Glomerular endothelial cell (primary cell): ENCODE measurements at regions not wholly inside any gene's neighbourhood (a gene's known extent, or its start where the extent isn't known, plus 50 kb on each side); places are given as distances from the start of the nearest gene placed in this dataset.
A peak's percentile ranks its signal among the peaks of the same experiment; 100 is the strongest.
"Not testable (repeated sequence)": the region's sequence is repeated elsewhere in the genome, so short reads cannot be mapped to it uniquely, and the experiment has no call there.

Experiments used
- DNase-seq: peaks from one replicate; pipeline ENCODE4 v3.0.0-alpha.2; 2011; ENCODE audit warnings: low read depth, low spot score; ENCODE audit errors: extremely low read depth

- DNase-seq, result not testable (repeated sequence)
These were observed 191.9 kb upstream of the POU5F2 start for GRCh38 chr5:93933269-93933668.

- DNase-seq, result no peak
These were observed 188.7 kb upstream of the POU5F2 start for GRCh38 chr5:93930098-93930497.

GRCh38 chr5:93929131-93929530 is 187.7 kb upstream of the POU5F2 start:
- DNase-seq, result no peak

GRCh38 chr5:93926831-93927620 is 185.6 kb upstream of the POU5F2 start:
- no peak for DNase-seq

DNA sequence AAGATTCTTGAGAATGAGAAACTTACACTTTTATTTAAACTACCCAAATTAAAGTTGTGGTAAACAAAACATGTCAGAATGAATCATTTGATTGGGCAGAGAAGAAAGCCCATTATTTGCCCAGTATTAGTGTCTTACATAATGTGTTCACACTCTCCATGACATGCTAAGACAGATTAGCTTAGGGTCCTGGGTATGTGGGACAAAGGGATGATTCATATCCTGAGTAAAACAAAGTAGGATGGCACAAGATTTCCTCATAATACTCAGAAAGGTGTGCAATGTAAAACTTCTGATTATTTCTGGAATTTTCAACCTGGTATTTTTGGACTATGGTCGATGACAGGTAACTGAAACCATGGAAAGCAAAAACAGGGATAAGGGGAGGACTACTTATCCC is 183.9 kb upstream of the POU5F2 start:
- no peak for DNase-seq

DNA sequence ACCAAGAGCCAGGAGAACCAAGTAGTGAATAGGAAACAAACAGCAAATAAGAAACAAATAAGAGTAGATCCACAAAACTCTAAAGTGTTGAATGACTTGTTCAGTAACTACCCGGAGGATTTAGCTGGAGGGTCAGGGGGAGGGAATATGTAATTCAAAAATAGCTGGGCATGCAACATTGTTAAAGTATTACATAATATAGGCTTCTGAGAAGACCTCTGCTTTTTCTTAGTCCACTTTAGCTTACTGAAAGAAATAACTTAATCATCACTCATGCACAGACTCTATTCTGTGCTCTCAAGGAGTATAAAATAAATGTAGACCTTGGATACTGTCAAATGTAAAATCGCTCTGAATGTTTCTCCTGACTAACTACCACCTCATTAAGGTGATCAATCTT is 183.2 kb upstream of the POU5F2 start:
- no peak for DNase-seq

DNA sequence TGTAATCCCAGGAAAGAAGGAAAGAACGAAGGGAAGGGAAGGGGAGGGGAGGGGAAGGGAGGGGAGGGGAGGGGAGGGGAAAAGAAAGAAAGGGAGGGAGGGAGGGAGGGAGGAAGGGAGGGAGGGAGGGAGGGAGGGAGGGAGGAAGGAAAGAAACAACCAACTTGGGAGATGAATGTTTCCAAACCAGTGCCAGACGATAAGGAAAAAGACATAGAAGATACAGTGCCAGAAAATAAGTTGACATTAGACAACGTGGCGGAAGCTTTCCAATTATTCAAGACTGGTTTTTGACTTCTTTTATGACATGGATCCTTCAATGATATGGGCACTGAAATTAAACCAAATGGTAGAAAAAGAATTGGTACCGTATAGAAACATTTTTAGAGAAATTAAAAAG is 181.2 kb upstream of the POU5F2 start:
- no peak for DNase-seq

DNA sequence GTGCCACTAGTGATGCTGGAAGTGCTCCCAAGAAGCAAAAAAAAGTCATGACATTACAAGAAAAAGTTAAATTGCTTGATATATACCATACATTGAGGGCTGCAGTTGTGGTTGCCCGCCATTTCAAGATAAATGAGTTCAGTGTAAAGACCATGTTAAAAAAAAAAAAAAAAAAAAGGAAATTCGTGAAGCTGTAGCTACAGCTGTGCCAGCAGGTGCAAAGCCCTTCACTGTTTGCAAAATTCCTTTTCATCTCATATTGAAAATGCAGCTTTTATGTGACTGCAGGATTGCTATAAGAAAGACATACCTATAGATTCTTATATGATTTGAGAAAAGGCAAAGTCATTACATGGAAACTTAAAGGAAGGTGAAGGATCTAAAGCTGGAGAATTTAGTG is 179.6 kb upstream of the POU5F2 start:
- no peak for DNase-seq

- DNase-seq, result no peak
These were observed 175.5 kb upstream of the POU5F2 start for GRCh38 chr5:93916872-93917271.

DNA sequence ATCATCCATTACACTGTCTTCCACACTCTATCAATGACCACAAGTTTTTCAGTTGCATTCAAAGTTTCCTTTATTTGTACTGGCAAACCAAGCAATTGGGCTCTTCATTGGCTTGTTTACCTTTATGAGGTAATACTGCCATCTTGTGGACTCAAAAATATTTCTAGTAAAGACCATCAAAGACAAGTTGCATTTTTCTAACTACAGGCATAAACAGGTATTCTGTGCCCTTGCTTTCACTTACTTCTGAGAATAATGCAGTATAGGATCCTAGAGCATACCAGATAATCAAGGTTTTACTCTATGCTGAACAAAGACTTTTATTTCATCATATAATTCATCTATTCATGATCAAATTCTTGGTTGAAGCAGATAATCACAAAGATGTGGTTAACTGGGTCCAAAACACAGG is 173.7 kb upstream of the POU5F2 start:
- peak; percentile 31 for DNase-seq

DNA sequence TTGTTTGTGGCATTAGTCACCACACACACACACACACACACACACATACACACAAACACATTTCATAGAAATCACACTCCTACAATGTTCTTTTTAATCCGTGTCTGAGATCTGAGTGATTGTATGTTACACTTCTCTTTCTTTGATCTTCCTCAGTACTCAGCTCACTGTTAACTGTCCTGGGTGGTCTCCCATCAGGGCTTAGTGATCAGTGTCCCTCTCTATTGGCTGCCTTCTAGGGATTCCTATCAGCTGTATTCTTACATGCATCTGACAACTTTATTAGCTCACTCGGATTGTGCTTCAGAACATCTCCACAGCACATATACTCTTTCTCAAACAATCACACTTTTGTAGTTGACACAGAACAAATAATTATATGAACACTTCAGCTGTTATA is 170.2 kb upstream of the POU5F2 start:
- no peak for DNase-seq

DNA sequence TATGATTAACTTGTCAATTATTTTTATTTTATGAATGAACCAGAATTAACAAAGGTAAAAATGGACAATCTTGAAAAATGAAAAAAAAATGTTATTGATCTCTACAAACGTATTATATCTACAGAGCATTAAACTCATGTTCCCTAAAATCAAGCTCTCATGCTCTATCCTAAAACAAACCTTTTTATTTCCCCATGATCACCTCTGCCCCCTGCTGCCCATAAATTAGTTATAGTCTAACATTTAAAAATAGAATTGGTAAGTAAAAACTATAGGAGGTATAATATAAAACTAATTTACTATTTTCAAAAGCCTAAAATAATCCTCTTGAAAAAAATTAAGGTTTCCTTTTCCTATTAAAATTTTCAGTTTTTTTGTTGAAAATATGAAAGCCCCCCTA is 168.0 kb upstream of the POU5F2 start:
- no peak for DNase-seq

DNA sequence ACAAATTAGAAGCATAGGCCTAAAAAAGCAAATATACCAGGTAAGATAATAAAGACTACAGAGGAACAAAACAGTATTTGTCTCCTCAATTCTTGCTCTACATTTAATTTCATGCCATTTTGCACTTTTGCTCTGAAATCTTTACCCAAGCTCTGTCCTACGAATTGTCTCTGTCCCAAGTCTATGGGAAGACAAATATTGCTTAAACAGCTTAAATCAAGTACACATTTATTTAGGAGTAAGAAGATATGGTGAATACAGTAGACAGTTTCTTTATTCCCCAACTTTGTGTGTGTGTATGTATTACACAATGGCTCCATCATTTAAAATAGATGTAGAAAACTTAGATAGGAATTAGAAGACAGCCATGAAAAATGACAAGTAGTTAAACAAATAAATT is 163.5 kb upstream of the POU5F2 start:
- no peak for DNase-seq

DNA sequence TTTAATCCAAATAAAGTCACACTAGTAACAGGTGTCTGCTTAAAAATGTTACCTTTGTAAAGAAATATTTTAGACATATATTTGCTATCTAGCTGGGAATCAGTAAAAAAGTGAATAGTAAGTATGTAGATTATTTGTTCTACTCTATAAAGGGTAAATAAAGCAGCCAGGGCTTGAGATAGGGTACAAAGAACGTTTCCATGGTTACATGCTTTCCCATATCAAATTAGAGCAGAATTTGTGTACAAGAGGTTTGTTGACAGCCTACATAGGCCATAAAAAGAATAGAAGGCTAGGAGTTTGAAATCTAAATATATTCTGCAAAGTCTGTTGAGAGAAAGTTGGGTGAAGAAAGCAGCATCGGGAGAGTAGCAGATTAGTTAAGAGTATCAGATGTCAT is 160.9 kb upstream of the POU5F2 start:
- DNase-seq, result no peak

DNA sequence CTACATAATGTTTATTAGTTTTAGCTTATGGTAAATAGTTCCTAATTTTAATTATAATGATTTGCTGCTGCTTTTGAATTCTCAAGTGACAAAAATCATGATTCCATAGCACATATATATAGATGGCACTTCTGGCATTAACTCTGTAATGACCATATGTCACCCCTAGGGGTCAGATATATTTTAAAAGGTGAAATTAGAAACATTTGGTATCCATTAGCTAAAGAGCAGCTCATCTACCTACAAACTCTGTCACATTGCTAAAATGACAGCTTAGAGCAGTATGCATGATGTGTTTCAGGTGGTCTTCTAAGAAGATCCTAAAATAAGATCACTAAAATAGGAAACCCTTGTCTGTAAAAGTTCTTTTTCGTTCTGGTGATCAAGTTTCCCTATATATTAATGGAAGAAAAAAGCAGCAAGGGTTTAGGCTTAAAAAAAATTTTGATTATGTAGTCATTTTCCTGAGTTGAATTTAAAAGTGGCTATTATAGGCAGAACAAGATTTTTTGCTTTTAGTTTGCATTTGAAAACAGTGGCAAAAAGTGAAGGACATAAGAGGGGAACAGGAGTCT is 157.7 kb upstream of the POU5F2 start:
- no peak for DNase-seq

DNA sequence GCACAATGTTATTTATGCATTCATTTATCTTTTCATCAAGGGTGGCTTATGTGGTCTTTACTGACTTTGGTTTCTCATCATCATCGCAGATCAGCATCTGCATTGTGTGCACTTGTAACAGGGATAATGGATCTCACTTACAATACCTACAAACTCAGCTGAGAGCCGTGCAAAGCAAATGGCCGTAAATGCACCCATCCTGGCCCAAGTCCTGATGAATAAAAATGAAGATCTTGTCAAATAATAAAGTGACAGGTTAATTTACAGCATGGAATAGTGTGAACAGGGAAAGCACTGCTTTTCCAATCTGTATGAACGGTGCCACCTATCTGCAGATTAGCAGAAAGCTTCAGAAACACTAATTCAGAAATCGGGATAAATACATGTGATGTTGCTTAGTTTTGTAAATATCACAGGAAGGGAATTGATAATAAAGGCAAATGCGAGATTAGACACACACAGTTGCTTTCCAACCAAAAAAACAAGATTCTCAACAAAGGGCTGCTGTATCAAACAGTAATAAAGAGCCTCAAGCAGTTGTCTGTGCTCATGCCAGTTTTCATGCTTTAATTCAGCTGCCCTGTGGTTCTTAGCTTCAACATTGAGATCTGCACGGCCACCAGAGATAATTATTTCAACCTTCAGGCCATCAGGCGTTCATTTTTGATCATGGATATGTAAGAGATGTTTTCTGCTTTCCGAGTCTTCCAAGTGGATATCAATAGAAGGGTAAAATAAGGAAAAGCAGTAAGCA is 153.4 kb upstream of the POU5F2 start:
- no peak for DNase-seq

GRCh38 chr5:93893075-93893474 is 151.7 kb upstream of the POU5F2 start:
- no peak for DNase-seq

GRCh38 chr5:93892481-93892880 is 151.1 kb upstream of the POU5F2 start:
- no peak for DNase-seq

DNA sequence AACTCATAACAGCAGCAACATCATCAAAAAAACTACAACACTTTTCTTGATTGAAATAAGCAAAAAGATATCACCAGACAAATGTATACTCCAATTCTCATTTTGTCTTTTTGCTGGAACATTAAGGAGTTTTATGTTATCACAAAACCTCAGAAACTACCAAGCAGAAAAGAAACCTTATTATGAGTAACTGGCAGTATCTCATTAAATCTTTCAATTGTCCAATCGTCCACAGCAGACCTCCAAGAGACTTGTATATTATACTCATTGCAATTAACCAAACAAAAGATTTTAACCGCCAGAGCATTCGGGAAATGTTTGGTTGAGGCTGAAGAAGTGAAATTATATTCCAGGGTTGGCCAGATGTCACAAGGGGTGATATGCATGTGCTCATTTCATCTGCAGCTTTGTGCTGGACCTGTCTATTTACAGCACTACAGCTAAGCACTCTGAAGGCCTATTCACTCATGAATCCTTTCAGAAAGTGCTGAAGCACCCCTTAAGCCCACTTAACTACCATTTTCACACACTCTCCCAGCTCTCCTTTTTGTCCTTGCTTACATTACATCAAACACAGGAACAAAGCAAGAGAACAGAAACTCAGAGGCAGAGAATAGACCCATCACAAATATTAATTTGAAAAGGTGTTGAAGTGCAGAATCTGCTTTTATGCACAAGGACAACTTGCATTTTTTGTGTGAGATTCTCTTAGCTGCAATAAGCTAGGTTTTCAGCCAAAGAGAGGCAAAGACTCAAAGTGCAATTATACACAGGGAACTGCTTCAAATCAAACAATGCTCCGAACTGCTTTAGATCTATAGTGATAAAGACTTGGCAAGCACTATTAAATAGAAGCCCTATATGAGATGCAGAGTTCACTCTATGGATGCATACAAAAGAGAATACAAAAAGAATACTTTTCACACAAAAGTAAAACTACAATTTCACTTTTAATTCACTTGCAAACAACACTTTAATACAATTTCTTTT is 150.4 kb upstream of the POU5F2 start:
- no peak for DNase-seq

GRCh38 chr5:93890657-93891056 is 149.3 kb upstream of the POU5F2 start:
- no peak for DNase-seq

- DNase-seq, result no peak
These were observed 146.3 kb upstream of the POU5F2 start for GRCh38 chr5:93887678-93888077.
